ENCODE measurements at regions not wholly inside any gene's neighbourhood (a gene's known extent, or its start where the extent isn't known, plus 50 kb on each side); places are given as distances from the start of the nearest gene placed in this dataset.
"Not testable (repeated sequence)": the region's sequence is repeated elsewhere in the genome, so short reads cannot be mapped to it uniquely, and the experiment has no call there.

DNA sequence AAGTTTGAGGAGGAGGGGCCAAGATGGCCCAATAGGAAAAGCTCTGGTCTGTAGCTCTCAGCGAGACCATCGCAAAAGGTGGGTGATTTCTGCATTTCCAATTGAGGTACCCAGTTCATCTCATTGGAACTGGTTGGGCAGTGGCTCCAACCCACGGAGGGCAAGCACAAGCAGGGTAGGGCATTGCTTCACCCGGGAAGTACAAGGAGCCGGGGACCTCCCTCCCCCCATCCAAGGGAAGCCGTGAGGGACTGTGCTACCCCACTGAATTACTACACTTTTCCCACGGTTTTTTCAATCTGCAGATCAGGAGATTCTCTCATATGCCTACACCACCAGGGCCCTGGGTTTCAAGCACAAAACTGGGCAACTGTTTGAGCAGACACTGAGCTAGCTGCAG is 58.0 kb upstream of the EFCAB3 start:
- no peak for DNase-seq (ENCODE audit: low read depth in 2 of 2)

DNA sequence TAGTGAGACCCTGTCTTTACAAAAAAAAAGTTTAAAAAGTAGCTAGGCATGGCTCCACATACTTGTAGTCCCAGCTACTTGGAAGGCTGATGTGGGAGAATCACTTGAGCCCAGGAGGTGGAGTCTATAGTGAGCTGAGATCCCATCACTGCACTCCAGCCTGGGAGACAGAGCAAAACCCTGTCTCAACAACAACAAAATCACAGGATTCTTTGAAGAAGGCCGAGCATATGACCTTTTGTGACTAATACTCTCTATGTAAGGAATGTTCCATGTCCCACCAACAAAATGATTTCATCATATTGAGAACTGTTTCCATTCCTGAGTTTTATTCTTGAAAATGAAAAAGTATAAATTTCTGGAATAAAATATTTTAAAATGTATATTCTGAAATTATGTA is 58.9 kb upstream of the EFCAB3 start:
- DNase-seq (ENCODE audit: low read depth in 2 of 2) = no peak

DNA sequence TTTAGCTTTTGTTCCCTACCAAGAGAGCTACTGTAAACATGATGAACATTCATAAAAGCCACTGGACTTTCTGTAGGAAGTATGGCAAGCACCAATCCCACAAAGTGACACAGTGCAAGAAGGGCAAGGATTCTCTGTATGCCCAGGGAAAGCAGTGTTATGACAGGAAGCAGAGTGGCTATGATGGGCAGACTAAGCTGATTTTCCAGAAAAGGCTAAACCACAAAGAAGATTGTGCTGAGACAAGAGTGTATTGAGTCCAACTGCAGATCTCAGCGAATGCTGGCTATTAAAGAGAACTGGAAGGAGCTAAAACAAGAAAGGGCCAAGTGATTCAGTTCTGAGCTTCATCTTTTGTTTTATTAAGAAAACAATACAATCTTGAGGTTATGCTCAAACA is 60.5 kb upstream of the EFCAB3 start:
- no peak for DNase-seq (ENCODE audit: low read depth in 2 of 2)

DNA sequence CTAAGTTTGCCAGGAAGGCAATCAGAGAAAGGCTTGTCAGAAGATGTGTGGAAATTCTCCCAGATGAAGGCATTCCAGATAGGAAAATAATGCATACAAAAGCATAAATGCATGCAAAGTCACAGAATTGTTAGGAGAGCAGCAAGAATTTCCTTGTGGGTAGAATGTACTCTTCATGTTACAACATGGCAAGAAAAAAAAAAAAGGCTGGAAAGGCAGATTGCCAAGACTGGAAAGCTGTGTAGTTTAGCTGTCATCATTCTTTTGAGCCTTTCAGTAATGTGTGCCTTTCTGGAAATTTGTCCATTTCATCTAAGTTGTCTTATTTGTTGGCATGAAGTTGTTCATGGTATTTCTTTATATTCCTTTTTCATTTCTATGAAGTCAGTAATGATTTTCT is 71.0 kb upstream of the EFCAB3 start:
- no peak for DNase-seq (ENCODE audit: low read depth in 2 of 2)

DNA sequence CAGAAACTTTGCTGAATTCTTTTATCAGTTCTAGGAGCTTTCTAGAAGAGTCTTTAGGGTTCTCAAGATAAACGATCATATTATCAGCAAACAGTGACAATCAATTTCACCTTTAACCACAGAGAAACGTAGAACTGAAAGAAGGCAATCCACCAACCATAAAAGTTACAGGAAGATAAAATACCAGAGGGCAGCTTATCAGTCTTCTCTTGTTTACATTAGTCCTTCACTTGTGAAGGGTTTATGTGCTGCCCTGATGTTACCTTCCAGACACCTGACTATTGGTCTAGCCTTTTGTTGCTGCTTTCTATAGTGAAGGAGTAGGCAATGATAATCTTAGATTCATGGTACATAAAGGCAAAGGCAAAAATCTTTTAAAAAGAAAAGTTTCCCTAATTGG is 73.2 kb upstream of the EFCAB3 start:
- DNase-seq (ENCODE audit: low read depth in 2 of 2) = no peak

DNA sequence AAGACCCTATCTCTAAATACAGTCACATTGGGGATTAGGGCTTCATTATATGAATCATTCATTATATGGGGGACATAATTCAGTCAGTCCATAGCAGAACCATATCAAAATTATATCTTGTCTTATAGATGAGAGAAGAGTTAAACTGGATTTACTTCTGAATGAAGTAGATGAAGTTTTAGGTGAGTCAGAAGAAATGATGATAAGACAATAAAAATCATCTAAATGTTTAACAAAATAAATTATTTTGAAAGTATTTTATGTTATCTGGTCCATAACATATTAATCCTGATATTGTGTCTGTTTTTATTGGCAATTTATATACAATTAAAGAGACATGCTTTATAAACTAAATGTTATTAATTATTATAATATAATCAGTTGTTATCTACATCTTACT is 76.9 kb upstream of the EFCAB3 start:
- no peak for DNase-seq (ENCODE audit: low read depth in 2 of 2)

DNA sequence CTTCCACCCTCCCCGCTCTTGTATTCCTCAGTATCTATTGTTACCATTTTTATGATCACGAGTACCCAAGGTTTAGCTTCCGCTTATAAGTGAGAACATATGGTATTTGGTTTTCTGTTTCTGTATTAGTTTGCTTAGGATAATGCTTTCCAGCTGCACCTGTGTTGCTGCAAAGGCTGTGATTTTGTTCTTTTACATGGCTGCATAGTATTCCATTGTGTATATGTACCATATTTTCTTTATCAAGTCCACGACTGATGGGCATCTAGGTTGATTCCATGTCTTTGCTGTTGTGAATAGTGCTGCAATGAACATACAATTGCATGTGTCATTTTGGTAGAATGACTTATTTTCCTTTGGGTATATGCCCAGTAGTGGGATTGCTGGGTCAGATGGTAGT is 79.7 kb upstream of the EFCAB3 start:
- no peak for DNase-seq (ENCODE audit: low read depth in 2 of 2)

DNA sequence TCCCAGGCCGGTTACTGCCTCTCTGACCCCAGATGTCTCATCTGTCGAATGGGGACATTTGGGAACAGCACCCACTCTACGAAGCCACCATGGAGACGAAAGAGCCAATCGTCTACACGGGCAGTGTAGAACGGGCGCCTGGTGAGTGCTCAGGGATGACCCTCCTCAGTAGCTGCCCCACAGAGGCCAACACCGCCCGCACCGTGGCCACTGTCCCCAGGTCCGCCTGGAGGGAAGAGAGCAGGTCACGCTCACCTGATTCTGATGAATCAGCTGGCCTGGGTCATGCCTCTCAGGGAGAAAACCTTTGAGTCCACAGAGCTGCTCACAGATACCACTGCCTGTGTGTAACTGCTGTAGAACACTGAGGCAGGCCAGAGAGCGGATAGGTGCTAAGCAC is 105.1 kb upstream of the EFCAB3 start:
- DNase-seq (ENCODE audit: low read depth in 2 of 2) = not testable (repeated sequence)

DNA sequence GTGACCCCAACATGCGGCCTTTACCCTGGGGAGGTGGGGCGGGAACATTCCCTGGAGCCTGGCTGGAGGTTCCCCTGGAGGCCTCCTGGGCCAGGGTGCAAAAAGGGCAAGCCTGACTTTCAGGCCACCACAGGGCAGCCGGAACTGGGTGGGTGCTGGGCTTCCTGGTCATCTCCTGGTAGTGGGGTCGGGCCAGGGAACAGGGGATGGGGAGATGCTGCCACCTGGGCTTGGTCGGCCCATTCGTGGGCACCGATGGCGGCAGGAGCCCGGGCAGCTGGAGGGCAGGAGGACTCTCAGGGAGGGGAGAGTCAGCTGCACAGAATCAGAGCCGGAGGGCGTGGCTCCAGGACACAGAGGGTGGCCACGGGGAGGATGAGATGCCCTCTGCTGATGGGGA is 112.0 kb upstream of the EFCAB3 start:
- not testable (repeated sequence) for DNase-seq (ENCODE audit: low read depth in 2 of 2)

DNA sequence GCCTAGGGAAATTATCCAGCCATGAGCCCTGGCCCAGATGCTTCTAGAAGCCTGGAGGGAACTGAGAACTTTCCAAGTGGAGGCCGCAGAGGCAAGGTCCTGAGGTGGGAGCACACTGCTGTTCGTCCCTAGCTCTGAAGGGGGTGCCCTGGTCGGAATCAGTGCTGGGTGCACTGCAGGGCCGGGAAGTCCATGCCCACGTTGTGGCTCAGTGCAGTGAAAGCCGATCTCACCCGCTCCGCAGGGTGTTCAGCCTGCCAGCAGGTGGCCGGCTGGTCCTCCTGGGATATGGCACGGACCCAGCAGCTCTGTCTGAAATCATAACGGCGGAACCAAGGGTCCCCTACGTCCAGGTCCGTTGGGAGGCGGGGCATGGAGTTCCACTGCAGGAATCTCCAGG is 115.4 kb upstream of the EFCAB3 start:
- DNase-seq (ENCODE audit: low read depth in 2 of 2) = not testable (repeated sequence)

DNA sequence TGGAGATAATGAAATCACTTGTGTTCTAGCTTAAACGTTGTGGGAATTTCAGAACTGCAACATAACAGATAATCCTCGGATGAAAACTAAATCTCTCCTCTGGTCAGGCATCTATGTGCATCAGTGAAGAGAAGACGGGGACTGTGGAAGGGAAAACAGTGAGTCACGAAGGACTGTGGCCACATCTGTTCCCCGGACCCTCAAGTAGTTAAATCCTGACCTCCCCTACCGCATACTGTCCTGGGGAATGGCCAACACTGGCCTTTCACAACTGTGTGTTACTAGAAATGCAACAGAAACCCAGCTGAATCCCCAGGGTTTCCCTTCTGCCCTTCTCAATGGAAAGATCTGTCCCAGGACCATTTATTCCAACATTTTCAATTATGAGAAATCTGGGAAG is 124.6 kb upstream of the EFCAB3 start:
- not testable (repeated sequence) for DNase-seq (ENCODE audit: low read depth in 2 of 2)

DNA sequence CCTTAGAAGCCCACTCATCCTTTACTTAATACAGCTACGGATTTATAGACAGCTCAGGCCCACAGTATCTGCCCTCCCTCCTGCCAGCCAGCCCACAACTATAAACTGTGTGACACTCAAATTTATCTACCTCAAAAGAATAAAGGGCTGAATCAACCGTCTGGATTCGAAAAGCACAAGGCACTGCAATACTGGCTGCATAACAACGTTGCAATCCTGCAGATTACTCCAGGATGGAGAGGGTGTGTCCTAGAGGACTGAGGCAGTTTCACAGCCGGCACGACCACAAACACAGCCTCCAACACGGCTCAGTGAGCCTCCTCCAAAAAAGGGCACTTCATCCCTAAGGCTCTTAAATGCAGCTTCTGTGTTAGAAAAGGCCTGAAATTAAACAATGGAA is 138.3 kb upstream of the EFCAB3 start:
- not testable (repeated sequence) for DNase-seq (ENCODE audit: low read depth in 2 of 2)

DNA sequence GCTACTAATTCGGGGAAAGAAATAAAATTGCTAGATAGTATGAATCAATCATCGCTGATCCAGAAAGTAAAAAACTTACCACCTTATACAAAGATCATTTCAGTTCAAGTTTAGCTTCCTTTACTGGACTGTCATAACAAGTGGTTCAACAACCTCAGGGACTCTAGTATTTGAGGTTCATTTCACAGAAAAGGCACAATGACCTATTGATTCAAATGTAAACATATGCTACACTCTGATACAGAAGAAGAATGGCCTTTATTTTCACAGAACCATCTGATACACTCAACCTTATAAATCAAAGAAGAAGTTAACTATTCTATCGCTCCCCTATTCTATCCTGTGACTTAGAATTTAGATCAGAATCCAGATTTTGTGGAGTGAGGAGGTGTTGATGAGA is 140.8 kb upstream of the EFCAB3 start:
- not testable (repeated sequence) for DNase-seq (ENCODE audit: low read depth in 2 of 2)

DNA sequence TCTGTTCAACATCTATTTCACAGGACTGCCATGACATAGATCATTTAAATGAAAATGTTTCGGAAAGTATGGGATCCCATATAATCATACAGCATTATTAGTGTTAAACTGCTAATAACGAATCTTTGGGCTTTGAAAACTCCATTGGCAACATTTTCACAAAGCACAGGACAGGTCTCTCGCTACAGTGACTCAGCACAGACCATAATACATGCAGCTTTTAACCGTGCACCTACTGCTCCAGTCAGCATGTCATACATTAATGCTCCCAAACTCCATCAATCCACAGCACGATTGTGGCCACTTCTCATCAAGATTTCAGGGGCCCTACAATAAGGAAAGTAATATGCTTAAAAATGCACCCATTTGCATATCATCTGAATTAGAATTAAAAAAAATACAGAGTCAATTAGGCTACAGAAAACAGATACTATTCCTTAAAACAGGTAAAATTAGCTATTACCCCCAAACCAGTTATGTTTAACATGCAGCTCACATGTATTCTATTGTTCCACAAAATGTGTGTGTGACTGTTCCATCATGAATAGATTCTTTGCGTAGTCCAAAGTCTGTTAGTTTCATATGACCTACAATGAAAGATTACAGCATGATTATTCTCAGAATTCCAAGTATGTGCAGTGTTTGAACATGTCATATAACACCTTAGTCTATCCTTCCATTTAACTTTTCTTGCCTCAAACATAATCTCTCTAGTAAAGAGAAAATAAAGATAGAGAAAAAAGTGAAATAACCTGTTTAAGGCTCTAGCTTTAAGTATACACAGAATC is 141.6 kb upstream of the EFCAB3 start:
- not testable (repeated sequence) for DNase-seq (ENCODE audit: low read depth in 2 of 2)

DNA sequence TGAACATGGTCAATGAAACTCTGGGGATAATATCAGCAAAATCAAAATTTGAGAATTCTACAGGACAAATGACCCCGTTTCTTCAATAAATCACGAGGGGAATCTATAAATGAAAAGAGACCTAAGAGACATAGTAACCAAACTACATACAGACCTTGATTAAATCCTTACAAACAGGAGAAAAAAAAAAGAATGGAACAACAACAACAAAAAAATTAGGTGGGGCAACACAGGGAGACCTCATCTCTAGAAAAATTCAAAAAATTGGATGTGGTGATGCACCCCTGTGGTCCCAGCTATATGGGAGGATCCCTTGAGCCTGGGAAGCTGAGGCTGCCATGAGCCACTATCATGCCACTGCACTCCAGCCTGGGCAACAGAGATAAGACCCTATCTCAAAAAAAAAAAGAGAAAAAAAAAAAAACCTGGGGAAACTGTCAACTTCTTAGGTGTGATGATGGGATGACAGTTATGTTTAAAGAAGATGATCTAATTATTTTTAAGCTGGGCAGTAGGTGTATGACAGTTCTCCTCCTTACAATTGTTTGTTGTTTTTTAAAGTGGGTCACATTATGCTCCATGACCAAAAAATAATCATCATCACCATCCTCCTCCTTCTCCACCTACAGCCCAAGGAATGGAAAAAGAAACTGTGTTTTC is 146.4 kb upstream of the EFCAB3 start:
- DNase-seq (ENCODE audit: low read depth in 2 of 2) = not testable (repeated sequence)

DNA sequence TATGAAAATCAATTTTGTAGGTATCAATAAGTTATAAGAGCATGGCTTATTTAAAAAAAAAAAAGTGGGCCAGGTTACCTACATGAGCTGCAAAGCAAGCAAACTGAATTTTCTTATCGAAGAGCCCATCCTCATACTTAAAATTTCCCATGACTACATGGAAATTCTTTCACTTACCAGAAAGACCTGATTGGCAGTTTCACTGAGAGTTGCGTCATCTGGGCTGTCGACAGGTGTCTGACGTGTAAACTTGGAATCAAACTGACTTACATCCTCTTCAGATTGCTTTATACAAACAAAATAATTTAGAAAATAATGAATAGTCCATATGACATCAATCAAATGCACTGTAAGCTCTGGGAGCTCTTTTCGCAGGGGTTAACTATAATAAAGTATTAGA is 149.1 kb upstream of the EFCAB3 start:
- not testable (repeated sequence) for DNase-seq (ENCODE audit: low read depth in 2 of 2)

DNA sequence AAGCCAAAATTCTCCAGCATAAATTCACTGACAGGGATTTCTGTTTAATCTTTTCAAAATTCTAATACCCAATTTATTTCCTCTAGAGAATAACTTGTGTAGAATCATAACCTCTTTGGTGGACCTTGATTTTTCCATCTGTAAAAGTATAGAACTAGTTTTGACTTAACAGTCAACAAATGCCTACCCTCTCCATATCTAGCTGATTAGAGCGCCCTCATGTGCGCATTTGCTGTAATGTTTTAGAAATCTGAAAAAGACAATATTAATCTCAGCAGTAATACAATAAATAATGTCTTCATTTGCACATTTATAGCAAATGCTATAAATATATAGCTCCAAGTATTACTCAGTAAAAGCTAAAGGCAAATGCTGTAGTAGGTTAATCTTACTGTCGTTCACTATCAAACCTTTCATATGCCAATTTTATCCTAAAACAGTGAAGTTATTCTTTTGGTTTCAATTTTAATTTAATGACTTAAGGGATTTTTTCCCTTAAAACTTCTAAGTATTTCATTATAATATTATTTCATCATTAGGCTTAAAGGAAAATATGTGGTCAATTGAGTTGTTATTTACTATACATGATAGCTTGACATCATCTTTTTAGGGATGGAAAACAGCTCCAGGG is 153.6 kb upstream of the EFCAB3 start:
- DNase-seq (ENCODE audit: low read depth in 2 of 2) = peak in 1 of 2 donors; percentile 18

DNA sequence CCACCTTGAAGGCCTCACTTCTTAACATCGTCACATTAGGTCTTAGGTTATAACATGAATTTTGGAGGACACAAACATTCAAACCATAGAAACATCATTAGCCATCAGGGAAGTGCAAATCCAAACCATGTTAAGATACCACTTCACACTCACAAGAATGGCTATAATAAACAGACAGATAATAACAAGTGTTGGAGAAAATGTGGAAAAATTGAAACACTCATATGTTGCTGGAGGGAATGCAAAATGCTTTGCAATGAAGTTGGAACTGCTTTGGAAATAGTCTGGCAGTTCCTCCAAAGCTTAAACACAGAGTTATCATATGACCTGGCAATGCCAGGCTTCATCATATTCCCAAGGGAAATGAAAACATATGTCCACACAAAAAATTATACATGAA is 156.8 kb upstream of the EFCAB3 start:
- not testable (repeated sequence) for DNase-seq (ENCODE audit: low read depth in 2 of 2)

DNA sequence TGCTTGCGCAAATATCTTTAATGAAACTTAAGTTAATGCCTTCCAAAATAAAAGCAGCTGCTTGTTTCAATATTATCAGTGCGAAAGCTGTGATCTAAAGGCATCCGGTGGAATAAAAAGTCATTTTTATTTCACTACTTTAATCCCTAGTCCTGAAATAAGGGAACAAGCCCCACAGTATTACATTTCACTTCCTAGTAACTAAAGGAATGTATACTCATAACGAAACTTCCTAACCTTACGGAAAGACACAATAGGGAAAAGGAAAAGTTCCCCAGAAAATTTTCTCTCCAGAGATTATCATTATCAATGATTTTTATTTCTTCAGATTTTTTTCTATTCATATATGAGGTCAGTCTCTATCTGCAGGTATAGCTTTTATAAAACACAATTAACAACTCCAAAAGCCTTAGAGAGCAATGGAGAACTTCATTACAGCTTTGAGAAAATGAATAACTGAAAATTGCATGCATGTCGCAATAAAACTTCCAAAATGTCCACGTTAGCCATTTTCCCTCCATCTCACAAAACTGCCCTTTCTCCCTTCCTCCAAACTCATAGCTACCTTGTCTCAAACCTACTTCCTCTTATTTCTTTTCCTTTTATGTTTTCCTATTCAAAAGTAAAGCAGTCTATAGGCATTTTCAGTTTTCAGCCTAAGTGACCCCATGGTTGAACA is 154.3 kb upstream of the MED13 start:
- no peak for DNase-seq (ENCODE audit: low read depth in 2 of 2)

DNA sequence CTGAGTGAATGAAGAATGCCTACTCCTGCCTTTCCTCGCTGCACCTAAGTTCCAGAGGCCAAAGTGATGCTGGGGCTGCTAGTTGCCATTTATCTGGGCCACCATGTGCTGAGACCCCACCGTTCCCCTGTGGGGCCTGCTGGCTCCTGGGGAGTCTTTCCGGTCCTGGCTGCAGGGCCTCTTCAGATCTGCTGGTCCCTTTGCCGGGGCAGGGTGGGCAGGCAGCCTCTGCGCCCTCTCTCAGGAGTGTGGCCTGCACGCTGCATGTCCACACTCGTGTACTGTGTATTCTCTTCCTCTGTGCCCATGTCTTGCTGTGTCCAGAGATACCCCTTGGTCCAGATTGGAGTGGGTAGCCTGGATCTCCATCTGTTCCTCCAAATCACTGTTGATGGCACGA is 151.8 kb upstream of the MED13 start:
- DNase-seq (ENCODE audit: low read depth in 2 of 2) = no peak

DNA sequence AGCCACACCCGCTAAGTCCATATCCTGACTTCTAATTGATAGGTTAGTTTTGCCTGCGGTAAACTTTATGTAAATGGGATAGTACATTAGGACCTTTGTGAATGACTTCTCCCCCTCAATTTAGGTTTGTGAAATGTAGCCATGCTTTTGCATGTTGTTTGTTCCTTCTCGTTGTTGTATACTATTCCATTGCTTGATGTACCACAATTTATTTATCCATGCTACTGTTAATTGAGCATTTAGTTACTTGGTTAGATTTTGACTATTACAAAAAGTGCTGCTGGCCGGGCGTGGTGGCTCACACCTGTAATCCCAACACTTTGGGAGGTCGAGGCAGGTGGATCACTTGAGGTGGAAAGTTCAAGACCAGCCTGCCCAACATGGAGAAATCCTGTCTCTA is 150.8 kb upstream of the MED13 start:
- not testable (repeated sequence) for DNase-seq (ENCODE audit: low read depth in 2 of 2)

DNA sequence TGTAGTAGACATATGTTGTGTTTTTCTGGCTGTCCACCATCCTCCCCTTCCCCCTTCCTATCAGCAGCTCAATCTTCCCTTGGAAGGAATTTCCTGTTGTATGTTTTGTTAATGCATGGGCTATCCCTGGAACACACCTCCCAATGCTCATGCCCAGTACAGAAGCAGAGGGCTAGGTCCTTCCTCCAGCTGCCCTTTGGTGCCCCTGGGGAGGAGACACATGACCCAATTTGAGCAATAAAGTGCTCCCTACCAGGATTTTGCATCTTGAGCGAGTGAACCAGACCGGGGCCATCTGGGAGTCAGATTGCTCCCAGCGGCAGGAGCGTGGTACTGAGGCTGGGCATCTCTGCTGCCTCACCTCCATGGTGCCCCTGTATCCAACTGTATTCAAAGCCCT is 141.5 kb upstream of the MED13 start:
- DNase-seq (ENCODE audit: low read depth in 2 of 2) = peak; percentile 3 to 19
